ENCODE measurements at regions not wholly inside any gene's neighbourhood (a gene's known extent, or its start where the extent isn't known, plus 50 kb on each side); places are given as distances from the start of the nearest gene placed in this dataset.
"Not testable (repeated sequence)": the region's sequence is repeated elsewhere in the genome, so short reads cannot be mapped to it uniquely, and the experiment has no call there.

DNA sequence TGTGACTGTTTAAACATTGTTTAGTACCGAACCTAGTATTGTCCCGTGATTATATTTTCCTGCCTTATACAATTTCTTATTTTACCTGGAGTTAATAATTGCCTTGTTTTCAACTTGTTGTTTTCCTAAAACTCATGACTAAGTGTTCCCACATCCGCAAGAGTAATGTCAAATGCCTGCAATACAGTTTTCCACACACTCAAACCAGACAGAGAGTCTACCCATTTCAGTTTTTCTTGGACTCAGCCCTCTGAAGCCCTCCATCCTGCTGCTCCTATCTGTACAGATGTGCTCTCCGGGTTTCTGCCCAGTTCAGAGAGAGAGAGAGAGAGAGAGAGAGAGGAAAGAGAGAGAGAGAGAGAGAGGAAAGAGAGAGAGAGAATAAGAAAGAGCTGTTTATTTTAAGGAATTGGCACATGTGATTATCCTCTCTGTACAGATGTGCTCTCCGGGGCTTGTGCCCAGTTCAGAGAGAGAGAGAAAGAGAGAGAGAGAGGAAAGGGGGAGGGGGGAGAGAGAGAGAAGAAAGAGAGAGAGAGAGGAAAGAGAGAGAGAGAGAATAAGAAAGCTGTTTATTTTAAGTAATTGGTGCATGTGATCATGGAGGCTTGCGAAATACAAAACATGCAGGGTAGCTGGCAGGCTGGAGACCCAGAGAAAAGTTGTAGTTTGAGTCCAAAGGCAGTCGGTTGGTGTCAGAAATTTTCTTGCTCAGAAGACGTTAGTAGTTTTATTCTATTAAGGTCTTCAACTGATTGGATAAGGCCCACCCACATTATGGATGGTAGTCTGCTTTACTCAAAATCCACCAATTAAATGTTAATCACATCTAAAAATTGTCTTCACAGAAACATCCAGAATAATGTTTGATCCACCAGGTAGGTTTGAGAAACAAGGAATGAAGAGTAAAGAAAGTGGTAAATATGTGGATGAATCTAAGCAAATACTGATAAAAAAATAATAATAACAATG is 104.1 kb upstream of the GOLGA8J start:
- Histone ChIP-seq H3K36me3 (ENCODE audit: insufficient read depth, low read length) (no peaks in the 10 kb centered on the region), H3K27me3 (ENCODE audit: control insufficient read depth, insufficient read depth, low read length) (no peaks in the 10 kb centered on the region), H3K4me2 (ENCODE audit: low read length) (peak overlapping the region; percentile 35), H3K4me3 (ENCODE audit: low read length) (no peak overlapping the region), H3K4me1 (ENCODE audit: control insufficient read depth, insufficient read depth, low read length) (no peaks in the 10 kb centered on the region), H3K9me3 (replicated peaks; ENCODE audit: low read length) (no peaks in the 10 kb centered on the region), H3K9ac (ENCODE audit: low read depth, low read length) (no peak overlapping the region)

DNA sequence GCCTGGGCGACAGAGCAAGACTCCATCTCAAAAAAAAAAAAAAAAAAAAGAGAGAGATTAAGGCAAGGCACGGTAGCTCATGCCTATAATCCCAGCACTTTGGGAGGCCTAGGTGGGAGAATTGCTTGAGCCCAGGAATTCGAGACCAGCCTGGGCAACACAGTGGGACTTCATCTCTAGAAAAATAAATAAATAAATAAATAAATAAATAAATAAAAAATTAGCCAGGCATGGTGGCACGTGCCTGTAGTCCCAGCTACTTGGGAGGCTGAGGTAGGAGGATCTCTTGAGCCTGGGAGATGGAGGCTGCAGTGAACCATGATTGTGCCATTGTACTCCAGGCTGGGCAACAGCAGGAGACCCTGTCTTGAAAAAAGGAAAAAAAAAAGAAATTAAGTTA is 108.7 kb upstream of the GOLGA8J start:
- H3K4me2 ChIP-seq (ENCODE audit: low read length), result not testable (repeated sequence)

DNA sequence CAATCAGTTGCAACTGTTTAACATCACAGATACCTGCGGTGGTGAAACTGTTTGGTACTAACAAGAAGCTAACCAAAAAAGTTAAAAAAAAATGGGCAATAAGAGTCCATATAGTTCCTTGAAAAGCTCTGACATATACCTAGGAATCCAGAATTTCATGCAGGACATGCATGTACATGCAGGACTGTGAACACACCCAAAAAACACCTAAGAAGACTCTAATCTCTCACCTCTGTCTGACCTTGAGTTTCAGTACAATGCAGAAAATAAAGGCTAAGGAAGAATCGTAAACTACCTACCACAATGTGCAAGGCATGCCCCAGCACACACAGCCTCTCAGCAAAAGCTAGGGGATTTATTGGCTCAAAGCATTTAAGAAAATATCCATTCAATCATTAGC is 110.7 kb upstream of the GOLGA8J start:
- Histone ChIP-seq H3K4me3 (ENCODE audit: low read length) (no peak overlapping the region), H3K4me1 (ENCODE audit: control insufficient read depth, insufficient read depth, low read length) (no peaks in the 10 kb centered on the region), H3K9me3 (replicated peaks; ENCODE audit: low read length) (no peaks in the 10 kb centered on the region), H3K9ac (ENCODE audit: low read depth, low read length) (no peak overlapping the region), H3K36me3 (ENCODE audit: insufficient read depth, low read length) (no peaks in the 10 kb centered on the region), H3K4me2 (ENCODE audit: low read length) (no peak overlapping the region), H3K27me3 (ENCODE audit: control insufficient read depth, insufficient read depth, low read length) (peaks cover 14% of the 10 kb centered on the region)

More for the DNA sequence above, 108.7 kb upstream of the GOLGA8J start:
- H3K36me3 ChIP-seq (ENCODE audit: insufficient read depth, low read length); H3K4me3 ChIP-seq (ENCODE audit: low read length); H3K9ac ChIP-seq (ENCODE audit: low read depth, low read length); H3K4me1 ChIP-seq (ENCODE audit: control insufficient read depth, insufficient read depth, low read length); H3K27me3 ChIP-seq (ENCODE audit: control insufficient read depth, insufficient read depth, low read length); H3K9me3 ChIP-seq (replicated peaks; ENCODE audit: low read length): not testable (repeated sequence)

DNA sequence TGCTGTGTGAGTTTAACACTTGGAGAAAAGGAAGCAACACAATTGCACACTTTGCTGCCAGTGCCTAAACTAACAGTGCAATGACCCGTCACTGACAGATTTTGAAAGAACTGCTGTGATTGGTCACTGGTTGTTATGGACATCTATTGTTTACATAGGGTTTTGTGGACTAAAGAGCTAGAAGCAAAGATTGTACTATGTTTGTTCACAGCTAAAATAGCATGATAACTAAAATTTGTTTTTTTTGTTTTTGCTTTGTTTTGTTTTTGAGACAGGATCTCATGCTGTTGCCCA is 112.4 kb upstream of the GOLGA8J start:
- Histone ChIP-seq H3K9ac (ENCODE audit: low read depth, low read length) (no peak overlapping the region), H3K27me3 (ENCODE audit: control insufficient read depth, insufficient read depth, low read length) (peaks cover 14% of the 10 kb centered on the region), H3K4me2 (ENCODE audit: low read length) (no peak overlapping the region), H3K4me3 (ENCODE audit: low read length) (no peak overlapping the region), H3K9me3 (replicated peaks; ENCODE audit: low read length) (no peaks in the 10 kb centered on the region), H3K36me3 (ENCODE audit: insufficient read depth, low read length) (no peaks in the 10 kb centered on the region), H3K4me1 (ENCODE audit: control insufficient read depth, insufficient read depth, low read length) (no peaks in the 10 kb centered on the region)

DNA sequence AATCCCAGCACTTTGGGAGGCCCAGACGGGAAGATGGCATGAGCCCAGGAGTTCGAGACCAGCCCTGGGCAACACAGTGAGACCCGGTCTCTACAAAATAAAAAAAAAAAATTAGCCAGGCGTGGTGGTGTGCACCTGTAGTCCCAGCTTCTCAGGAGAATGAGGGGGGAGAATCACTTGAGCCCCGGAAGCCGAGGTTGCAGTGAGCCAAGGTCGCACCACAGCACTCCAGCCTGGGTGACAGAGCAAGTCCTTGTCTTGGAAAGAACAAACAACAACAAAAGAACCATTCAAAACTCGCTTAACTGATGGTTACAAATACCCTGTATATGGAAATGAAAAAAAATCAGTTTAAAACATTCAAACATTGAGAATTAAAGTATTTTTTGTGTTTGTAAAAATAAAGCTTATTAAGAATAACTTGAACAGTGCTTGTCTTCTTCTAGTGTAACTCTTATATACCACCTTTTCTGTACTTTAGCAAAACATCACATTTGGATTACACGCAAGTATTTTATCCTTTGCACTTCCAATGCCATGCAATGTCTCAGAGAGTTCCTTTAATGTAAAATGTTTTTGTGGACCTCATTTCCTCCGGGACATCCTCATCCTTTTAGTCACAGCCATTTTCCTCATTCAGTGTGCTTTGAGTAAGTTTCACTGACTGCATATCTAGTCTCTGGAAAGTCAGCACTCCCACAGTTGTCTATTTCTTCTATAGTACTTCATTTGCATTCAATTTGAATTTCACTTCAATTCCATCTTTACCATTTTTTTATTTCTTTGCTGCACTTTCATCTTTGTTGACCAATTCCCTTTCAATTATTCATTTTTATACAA is 113.0 kb upstream of the GOLGA8J start:
- Histone ChIP-seq H3K4me2 (ENCODE audit: low read length) (no peak overlapping the region), H3K9me3 (replicated peaks; ENCODE audit: low read length) (no peaks in the 10 kb centered on the region), H3K27me3 (ENCODE audit: control insufficient read depth, insufficient read depth, low read length) (peaks cover 14% of the 10 kb centered on the region), H3K4me3 (ENCODE audit: low read length) (no peak overlapping the region), H3K36me3 (ENCODE audit: insufficient read depth, low read length) (no peaks in the 10 kb centered on the region), H3K9ac (ENCODE audit: low read depth, low read length) (no peak overlapping the region), H3K4me1 (ENCODE audit: control insufficient read depth, insufficient read depth, low read length) (no peaks in the 10 kb centered on the region)

DNA sequence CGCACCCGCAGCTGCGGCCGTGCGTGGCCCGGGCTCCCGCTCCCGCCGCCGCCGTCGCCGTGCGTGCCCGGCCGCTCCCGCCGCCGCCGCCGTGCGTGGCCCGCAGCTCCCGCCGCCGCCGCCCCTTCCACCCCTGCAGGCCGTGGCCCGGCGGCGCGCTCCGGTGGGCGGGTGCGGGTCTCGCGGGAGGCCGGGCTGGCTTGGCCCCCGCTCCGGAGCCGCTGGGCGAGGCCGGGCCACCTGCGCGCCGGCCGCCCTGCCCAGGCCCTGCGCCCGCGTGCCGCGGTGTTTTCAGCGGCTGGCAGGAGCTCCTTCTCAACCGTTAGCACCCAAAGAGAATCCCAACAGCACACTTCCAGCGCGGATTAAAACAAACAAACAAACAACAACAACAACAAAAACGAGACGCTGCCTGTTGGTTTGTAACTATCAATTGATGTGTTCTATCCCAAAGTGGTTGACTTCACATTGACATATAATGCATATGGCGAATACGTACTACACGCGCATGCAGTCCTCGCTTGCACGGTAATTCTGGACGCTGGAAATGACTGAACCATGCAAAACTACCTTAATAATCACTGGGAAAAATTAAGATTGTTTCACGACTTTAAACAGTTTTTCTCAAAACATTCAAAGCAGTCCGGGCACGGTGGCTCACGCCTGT is 113.7 kb upstream of the GOLGA8J start:
- peak overlapping the region; percentile 86 for H3K4me2 ChIP-seq (ENCODE audit: low read length)
- H3K36me3 ChIP-seq (ENCODE audit: insufficient read depth, low read length), result no peaks in the 10 kb centered on the region
- H3K9ac ChIP-seq (ENCODE audit: low read depth, low read length), result no peak overlapping the region
- no peaks in the 10 kb centered on the region for H3K9me3 ChIP-seq (replicated peaks; ENCODE audit: low read length)
- H3K4me3 ChIP-seq (ENCODE audit: low read length), result peak overlapping the region; percentile 70
- peaks cover 14% of the 10 kb centered on the region for H3K27me3 ChIP-seq (ENCODE audit: control insufficient read depth, insufficient read depth, low read length)
- no peaks in the 10 kb centered on the region for H3K4me1 ChIP-seq (ENCODE audit: control insufficient read depth, insufficient read depth, low read length)

DNA sequence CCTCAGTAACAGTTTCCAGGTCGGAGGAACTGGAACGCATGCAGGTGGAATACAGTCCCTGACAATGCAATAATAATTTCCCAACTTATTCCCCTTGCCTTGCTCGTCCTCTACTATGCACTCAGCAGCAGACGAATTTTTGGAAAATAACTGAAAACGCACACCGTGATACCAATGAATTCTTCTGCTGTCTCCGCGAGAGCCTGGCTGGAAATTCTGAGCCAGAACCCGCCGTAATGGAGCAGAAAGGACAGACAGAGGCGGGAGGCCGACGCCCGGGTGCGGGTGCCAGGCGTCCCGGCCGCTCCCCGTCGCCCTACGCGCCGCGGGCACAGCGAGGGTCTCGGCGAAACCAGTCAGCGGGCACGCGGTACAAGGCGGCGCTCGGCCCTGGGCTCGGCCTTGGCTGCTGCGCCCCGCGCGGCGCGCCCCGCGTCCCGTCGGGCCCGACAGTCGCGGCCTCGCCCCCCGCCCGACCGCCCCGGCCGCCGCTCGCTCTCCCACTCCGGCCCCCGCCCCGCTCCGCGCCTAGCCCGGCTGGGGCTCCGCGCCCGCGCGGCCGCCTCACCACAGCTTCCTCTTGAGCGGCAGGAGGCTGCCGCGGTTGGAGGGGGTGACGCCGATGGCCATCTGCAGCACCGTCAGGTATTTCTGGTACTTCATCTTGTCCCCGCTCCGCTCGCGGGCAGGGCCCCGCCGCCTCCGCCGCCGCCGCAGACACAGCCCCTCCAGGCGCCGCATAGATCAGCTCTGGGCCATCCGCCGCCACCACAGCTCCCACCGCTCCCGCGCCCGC is 114.5 kb upstream of the GOLGA8J start:
- H3K4me2 ChIP-seq (ENCODE audit: low read length), result peak overlapping the region; percentile 86
- peak overlapping the region; percentile 70 for H3K4me3 ChIP-seq (ENCODE audit: low read length)
- H3K9ac ChIP-seq (ENCODE audit: low read depth, low read length), result no peak overlapping the region
- H3K27me3 ChIP-seq (ENCODE audit: control insufficient read depth, insufficient read depth, low read length), result peaks cover 14% of the 10 kb centered on the region
- H3K4me1 ChIP-seq (ENCODE audit: control insufficient read depth, insufficient read depth, low read length), result no peaks in the 10 kb centered on the region
- no peaks in the 10 kb centered on the region for H3K36me3 ChIP-seq (ENCODE audit: insufficient read depth, low read length)
- no peaks in the 10 kb centered on the region for H3K9me3 ChIP-seq (replicated peaks; ENCODE audit: low read length)

DNA sequence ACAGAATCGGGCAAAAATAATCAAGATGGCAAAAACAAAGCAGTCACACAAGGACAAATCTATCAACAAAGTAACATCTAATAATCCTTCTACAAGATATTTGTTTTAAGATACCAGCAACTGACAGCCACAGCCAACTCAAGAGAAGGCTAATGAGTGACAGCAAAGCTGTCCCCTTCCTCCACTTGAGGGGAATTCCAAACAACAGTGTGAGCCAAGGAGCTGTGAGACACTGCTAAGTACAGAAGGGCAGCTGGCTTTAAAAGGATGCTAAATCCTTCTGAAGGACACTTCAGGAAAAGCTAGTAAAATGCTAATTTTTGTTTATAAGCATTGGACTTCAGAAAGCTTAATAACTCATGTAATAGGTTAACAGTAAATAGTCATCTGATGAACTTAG is 120.3 kb upstream of the GOLGA8J start:
- no peaks in the 10 kb centered on the region for H3K36me3 ChIP-seq (ENCODE audit: insufficient read depth, low read length)

DNA sequence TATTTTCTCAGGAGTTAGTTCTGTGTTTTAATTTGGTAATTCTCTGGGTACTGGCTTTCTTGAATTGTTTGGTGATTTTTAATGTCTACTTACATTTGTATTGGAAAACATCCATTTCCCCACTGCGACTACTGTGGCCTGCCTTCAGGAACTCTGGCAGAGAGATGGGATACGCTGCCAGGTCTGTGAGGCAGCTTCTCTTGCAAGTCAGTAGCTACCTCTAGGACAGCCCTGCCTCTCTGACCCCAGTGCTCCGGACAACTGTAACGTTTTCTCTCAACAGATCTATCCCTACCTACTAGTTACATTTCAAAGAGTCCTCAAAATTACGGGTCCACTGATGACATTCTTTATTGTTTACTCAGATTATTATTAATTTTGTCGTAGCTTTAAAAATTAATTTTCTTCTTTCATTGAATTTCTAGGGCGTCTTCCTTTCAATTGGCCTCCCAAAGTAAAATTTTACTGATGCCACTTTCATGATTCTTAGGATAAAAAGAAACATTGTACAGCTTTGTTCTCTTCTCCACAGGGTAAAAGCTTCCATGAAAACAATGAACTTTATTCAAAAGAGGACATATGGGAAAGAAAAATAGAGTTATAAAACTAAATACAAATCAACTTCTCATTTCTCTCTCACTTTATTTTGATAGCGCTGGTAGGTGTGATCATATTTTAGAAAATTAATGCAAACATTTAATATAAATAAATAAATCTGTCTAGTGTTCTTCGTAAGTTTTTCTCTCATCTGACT is 123.2 kb upstream of the GOLGA8J start:
- no peaks in the 10 kb centered on the region for H3K9me3 ChIP-seq (replicated peaks; ENCODE audit: low read length)
- H3K4me1 ChIP-seq (ENCODE audit: control insufficient read depth, insufficient read depth, low read length), result no peaks in the 10 kb centered on the region
- H3K27me3 ChIP-seq (ENCODE audit: control insufficient read depth, insufficient read depth, low read length), result no peaks in the 10 kb centered on the region
- H3K36me3 ChIP-seq (ENCODE audit: insufficient read depth, low read length), result no peaks in the 10 kb centered on the region
- no peak overlapping the region for H3K9ac ChIP-seq (ENCODE audit: low read depth, low read length)
- no peak overlapping the region for H3K4me2 ChIP-seq (ENCODE audit: low read length)
- H3K4me3 ChIP-seq (ENCODE audit: low read length), result no peak overlapping the region

More for the DNA sequence above, 120.3 kb upstream of the GOLGA8J start:
- no peak overlapping the region for H3K4me2 ChIP-seq (ENCODE audit: low read length)
- H3K4me3 ChIP-seq (ENCODE audit: low read length), result no peak overlapping the region
- peaks cover 2% of the 10 kb centered on the region for H3K27me3 ChIP-seq (ENCODE audit: control insufficient read depth, insufficient read depth, low read length)
- H3K9me3 ChIP-seq (replicated peaks; ENCODE audit: low read length), result no peaks in the 10 kb centered on the region
- no peaks in the 10 kb centered on the region for H3K4me1 ChIP-seq (ENCODE audit: control insufficient read depth, insufficient read depth, low read length)
- no peak overlapping the region for H3K9ac ChIP-seq (ENCODE audit: low read depth, low read length)

DNA sequence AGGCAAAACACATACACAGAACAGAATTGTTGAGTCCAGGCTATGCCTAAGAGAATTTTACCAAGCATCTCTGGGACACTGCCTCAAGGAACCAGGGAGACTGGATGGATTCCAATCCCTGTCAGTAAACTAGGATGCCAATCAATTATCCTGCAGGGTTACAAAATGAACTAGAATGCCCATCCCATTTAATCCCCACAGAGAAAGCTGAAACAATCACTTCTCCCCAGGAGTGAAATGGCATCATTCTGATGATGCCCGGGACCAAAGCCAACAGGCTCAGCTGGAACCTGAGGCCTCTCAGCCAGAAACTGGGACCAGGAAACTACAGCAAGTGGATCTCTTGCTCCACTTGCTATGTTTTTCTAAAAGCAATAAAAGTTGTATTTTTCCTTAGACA is 130.0 kb upstream of the TJP1 start:
- Histone ChIP-seq H3K9ac (ENCODE audit: low read depth, low read length) (no peak overlapping the region), H3K4me2 (ENCODE audit: low read length) (no peak overlapping the region), H3K36me3 (ENCODE audit: insufficient read depth, low read length) (no peaks in the 10 kb centered on the region), H3K9me3 (replicated peaks; ENCODE audit: low read length) (no peaks in the 10 kb centered on the region), H3K27me3 (ENCODE audit: control insufficient read depth, insufficient read depth, low read length) (no peaks in the 10 kb centered on the region), H3K4me3 (ENCODE audit: low read length) (no peak overlapping the region), H3K4me1 (ENCODE audit: control insufficient read depth, insufficient read depth, low read length) (no peaks in the 10 kb centered on the region)
